Prostate gland (tissue), 2 donors: ENCODE measurements at regions not wholly inside any gene's neighbourhood (a gene's known extent, or its start where the extent isn't known, plus 50 kb on each side); places are given as distances from the start of the nearest gene placed in this dataset.

Experiments used
- DNase-seq: peaks from one replicate; pipeline ENCODE4 v3.0.0-alpha.2; 2019; ENCODE audit warnings: low spot score
- H3K27ac ChIP-seq, 2 donors: fragments of 200-600 bp; sonication (generic); 2 replicates each; pipeline ENCODE4 v1.5.1; 2017 to 2019
- H3K27me3 ChIP-seq: fragments of 200-600 bp; sonication (generic); replicated peaks from 2 replicates; pipeline ENCODE4 v1.5.1; 2019; ENCODE audit not compliant: insufficient read depth
- H3K36me3 ChIP-seq, 2 donors: fragments of 200-600 bp; sonication (generic); 1 replicate in 1 of 2; 2 replicates in 1 of 2; pipeline versions ENCODE4 v1.5.1 to v1.8.1; 2017 to 2019
- H3K4me1 ChIP-seq: fragments of 200-600 bp; sonication (generic); replicated peaks from 2 replicates; pipeline ENCODE4 v1.5.1; 2019
- H3K4me3 ChIP-seq, 2 donors: fragments of 200-600 bp; sonication (generic); 2 replicates each; pipeline ENCODE4 v1.5.1; 2017 to 2019
- H3K9me3 ChIP-seq: fragments of 200-600 bp; sonication (generic); 2 replicates; pipeline ENCODE4 v1.5.1; 2017
- POLR2A ChIP-seq: fragments of 450-650 bp; IDR thresholded peaks from one replicate; pipeline ENCODE4 v1.6.1; 2016; ENCODE audit warnings: antibody characterized with exemption, mild to moderate bottlenecking
- POLR2AphosphoS5 ChIP-seq: sonication (generic); formaldehyde crosslinking; IDR thresholded peaks from one replicate; pipeline ENCODE4 v1.6.1; 2017; ENCODE audit warnings: antibody characterized with exemption
- WGBS: methylation state at CpG from one replicate; pipeline ENCODE4 v1.1.5; 2018; 5-methylcytosine and 5-hydroxymethylcytosine counted together
- intact Hi-C: fragments of 100-400 bp; cut with DNase I; formaldehyde crosslinking; loops from one replicate; pipeline ENCODE4 v1.14.2; 2022
- TF ChIP-seq, protein P1 (sequence below), 4 experiments: fragments of 200-600 bp in 2 of 4; fragments of 450-650 bp in 2 of 4; sonication (generic) in 2 of 4; IDR thresholded peaks; 1 replicate in 3 of 4; 2 replicates in 1 of 4; pipeline ENCODE4 v1.5.1; 2016 to 2019; ENCODE audit warnings: antibody characterized with exemption in 4 of 4, mild to moderate bottlenecking in 2 of 4, moderate library complexity in 2 of 4

DNA sequence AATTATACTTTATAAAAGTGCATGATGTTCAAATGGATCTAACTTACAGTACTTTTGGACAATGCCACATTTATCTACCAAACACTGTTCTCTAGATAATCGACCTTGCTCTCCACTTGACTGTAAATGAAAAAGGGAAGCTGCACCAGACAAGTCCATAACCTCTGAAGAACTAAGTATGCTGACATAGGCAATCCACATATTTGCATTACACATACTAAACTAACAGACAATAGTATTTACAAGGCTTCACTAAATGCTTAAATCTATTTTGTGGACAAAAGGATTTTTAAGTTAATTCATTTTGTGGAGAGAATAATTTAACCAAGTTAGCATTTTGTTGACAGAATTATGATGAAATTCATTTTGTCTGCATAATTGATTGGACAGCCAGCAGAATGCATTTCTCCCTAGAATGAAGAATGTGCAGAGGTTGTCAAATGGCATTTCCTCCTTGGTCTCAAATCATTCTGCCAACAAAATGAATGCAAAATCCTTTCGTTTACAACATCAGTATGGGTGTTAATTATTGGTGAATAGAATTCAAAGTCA, 520.9 kb downstream of the CPS1 start:
- Histone ChIP-seq H3K36me3 (no peaks in the 10 kb centered on the region), H3K4me1 (no peaks in the 10 kb centered on the region), H3K27ac (no peak overlapping the region), H3K4me3 (no peak overlapping the region), H3K27me3 (no peaks in the 10 kb centered on the region), H3K9me3 (no peaks in the 10 kb centered on the region)
- 15% methylated on average over 2 of the region's 2 CpGs for WGBS
- TF ChIP-seq POLR2AphosphoS5: no peak
- intact Hi-C loops: no loop called here
- DNase-seq: no peak

DNA sequence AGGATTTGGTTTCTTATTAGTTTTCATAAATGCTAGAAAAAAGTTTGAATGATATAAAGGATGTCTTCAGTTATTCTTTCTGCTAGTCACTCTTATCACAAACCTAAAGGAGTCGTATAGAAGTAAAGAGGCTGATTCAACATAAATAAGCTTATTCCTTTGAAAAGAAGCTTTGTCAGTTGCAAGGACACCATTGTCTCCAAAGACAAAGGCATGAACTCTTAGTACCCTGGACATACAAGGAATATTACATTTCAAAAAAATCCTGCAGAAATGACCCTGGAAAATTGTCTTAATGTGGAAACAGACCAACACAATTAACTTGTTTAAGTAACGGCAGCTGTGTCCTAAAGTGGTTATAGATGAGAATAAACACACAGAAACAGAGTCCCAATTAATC, 528.0 kb downstream of the CPS1 start:
- H3K4me3 ChIP-seq: no peak overlapping the region
- TF ChIP-seq, protein P1, sequence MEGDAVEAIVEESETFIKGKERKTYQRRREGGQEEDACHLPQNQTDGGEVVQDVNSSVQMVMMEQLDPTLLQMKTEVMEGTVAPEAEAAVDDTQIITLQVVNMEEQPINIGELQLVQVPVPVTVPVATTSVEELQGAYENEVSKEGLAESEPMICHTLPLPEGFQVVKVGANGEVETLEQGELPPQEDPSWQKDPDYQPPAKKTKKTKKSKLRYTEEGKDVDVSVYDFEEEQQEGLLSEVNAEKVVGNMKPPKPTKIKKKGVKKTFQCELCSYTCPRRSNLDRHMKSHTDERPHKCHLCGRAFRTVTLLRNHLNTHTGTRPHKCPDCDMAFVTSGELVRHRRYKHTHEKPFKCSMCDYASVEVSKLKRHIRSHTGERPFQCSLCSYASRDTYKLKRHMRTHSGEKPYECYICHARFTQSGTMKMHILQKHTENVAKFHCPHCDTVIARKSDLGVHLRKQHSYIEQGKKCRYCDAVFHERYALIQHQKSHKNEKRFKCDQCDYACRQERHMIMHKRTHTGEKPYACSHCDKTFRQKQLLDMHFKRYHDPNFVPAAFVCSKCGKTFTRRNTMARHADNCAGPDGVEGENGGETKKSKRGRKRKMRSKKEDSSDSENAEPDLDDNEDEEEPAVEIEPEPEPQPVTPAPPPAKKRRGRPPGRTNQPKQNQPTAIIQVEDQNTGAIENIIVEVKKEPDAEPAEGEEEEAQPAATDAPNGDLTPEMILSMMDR (IDR thresholded peaks at IDR 0.05): no peak
- TF ChIP-seq POLR2AphosphoS5 (no peak), POLR2A (no peak)
- H3K36me3 ChIP-seq: no peaks in the 10 kb centered on the region
- WGBS: 54% methylated on average over 2 of the region's 2 CpGs
- H3K9me3 ChIP-seq: no peaks in the 10 kb centered on the region
- no peak for DNase-seq
- H3K4me1 ChIP-seq: no peaks in the 10 kb centered on the region
- intact Hi-C loops: no loop called here
- no peak overlapping the region for H3K27ac ChIP-seq
- H3K27me3 ChIP-seq: no peaks in the 10 kb centered on the region

DNA sequence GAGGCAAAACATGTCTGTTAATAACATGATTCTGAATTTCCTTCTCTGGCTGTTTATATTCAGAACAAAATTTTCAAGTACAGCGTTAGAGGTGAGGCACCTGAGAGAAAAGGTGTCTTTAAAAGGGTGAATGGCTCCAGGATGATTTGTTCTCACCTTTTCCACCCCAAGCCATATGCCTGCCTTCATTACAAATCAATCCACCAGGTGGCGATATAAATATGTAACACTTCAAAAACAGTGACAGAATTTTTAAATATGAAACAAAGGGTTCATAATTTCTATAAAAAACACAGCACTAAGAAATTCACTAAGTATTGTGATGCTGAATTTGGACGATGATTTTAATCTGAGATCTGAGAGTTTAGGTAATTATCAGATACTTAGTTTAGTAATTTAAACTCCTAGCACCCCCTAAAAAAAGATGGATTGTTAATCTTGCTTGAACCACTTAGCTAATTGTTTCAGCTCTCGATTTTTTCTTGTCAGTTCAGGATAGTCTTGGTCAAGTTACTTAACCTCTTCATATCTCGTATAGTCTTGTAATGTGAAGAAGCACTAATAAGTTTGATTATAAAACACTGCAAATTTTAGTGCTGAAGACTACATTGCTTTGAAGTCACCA, 528.8 kb downstream of the CPS1 start:
- TF ChIP-seq POLR2AphosphoS5 (no peak), POLR2A (no peak)
- TF ChIP-seq, protein P1 (IDR thresholded peaks at IDR 0.05): peak in 3 of 4 experiments; percentile 45 to 54 (median 49)
- Histone ChIP-seq H3K9me3 (no peaks in the 10 kb centered on the region), H3K4me3 (no peak overlapping the region), H3K4me1 (no peaks in the 10 kb centered on the region), H3K36me3 (no peaks in the 10 kb centered on the region), H3K27me3 (no peaks in the 10 kb centered on the region), H3K27ac (no peak overlapping the region)
- 12% methylated on average over 5 of the region's 5 CpGs for WGBS
- DNase-seq: no peak
- intact Hi-C loops: loop anchor here (5.0 kb wide), 1 partner anchor 72 kb away; no protein-coding TSS in a partner anchor

DNA sequence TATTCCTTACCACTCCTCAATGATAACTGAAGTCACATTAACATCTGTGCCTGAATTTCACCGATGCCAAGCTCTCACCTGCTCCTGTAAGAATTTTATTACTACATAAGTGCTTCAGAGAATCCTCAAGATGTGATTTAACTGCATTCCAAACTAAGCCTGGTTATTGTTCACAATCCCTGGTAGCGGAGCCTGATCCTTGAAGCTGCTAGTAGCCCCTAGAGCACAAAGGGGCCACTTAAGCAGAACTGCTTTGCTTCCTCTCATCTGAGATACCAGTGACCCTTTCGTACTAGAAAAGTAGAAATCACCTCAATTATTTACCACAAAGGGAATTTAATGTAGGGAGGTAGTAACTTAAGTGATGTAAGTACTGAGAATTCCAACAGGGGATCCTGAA, 529.6 kb downstream of the CPS1 start:
- H3K27me3 ChIP-seq: no peaks in the 10 kb centered on the region
- TF ChIP-seq, protein P1 (IDR thresholded peaks at IDR 0.05): no peak
- TF ChIP-seq POLR2A (no peak), POLR2AphosphoS5 (no peak)
- H3K4me1 ChIP-seq: no peaks in the 10 kb centered on the region
- intact Hi-C loops: loop anchor here (5.0 kb wide), 1 partner anchor 71 kb away; no protein-coding TSS in a partner anchor
- no peak for DNase-seq
- H3K4me3 ChIP-seq: no peak overlapping the region
- WGBS: 48% methylated on average over 3 of the region's 3 CpGs
- no peaks in the 10 kb centered on the region for H3K9me3 ChIP-seq
- H3K27ac ChIP-seq: no peak overlapping the region
- no peaks in the 10 kb centered on the region for H3K36me3 ChIP-seq

DNA sequence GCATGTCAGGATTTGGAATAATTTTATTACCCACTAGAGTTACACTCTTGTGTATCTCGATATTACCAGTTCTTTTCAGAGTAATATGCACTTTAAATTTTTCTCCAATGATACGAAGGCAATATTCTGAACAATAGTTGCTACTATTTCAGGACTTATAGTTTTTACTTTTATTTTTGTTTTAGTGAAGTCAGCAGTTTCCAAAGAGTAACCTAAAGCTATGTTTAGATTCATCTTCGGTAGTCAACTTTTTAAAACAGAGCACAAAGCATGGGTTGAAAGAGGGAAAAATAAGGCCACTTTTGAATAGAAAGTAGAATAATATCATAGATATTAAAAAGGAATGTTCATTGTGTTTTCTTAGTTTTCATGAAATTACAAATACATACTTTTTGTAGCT, 532.7 kb downstream of the CPS1 start:
- no peak for TF ChIP-seq POLR2A
- TF ChIP-seq, protein P1 (IDR thresholded peaks at IDR 0.05): no peak
- no peak for TF ChIP-seq POLR2AphosphoS5
- H3K4me3 ChIP-seq: no peak overlapping the region
- DNase-seq: no peak
- H3K36me3 ChIP-seq: no peaks in the 10 kb centered on the region
- intact Hi-C loops: loop anchor here (5.0 kb wide), 1 partner anchor 68 kb away; no protein-coding TSS in a partner anchor
- WGBS: 94% methylated on average over 3 of the region's 3 CpGs
- no peaks in the 10 kb centered on the region for H3K27me3 ChIP-seq
- H3K9me3 ChIP-seq: no peaks in the 10 kb centered on the region
- H3K27ac ChIP-seq: no peak overlapping the region
- H3K4me1 ChIP-seq: no peaks in the 10 kb centered on the region
